GM23248 (cell line): ENCODE measurements at regions not wholly inside any gene's neighbourhood (a gene's known extent, or its start where the extent isn't known, plus 50 kb on each side); places are given as distances from the start of the nearest gene placed in this dataset.
A peak's percentile ranks its signal among the peaks of the same experiment; 100 is the strongest.

Experiments used
- DNase-seq: peaks from one replicate; pipeline ENCODE4 v3.0.0-alpha.2; 2015
- H2AFZ ChIP-seq: fragments of 200-600 bp; sonication (generic); 2 replicates; pipeline ENCODE4 v1.6.1; 2016; ENCODE audit warnings: antibody characterized with exemption
- H3F3A ChIP-seq: fragments of 200-600 bp; sonication (generic); 2 replicates; pipeline ENCODE4 v1.6.1; 2016; ENCODE audit warnings: mild to moderate bottlenecking, antibody characterized with exemption, mixed run types; ENCODE audit not compliant: insufficient read depth
- H3K27ac ChIP-seq: fragments of 200-600 bp; sonication (generic); 2 replicates; pipeline ENCODE4 v1.5.1; 2016; ENCODE audit warnings: mild to moderate bottlenecking
- H3K27me3 ChIP-seq: fragments of 200-600 bp; sonication (generic); replicated peaks from 2 replicates; pipeline ENCODE4 v1.6.1; 2016; ENCODE audit warnings: mild to moderate bottlenecking; ENCODE audit not compliant: insufficient read depth
- H3K36me3 ChIP-seq: fragments of 200-600 bp; sonication (generic); 2 replicates; pipeline ENCODE4 v1.6.1; 2016; ENCODE audit warnings: low read depth, mild to moderate bottlenecking
- H3K4me1 ChIP-seq: fragments of 200-600 bp; sonication (generic); 2 replicates; pipeline ENCODE4 v1.6.1; 2016; ENCODE audit warnings: mild to moderate bottlenecking; ENCODE audit not compliant: insufficient read depth
- H3K4me2 ChIP-seq: fragments of 200-600 bp; sonication (generic); one replicate; pipeline ENCODE4 v1.6.1; 2016; ENCODE audit warnings: mild to moderate bottlenecking; ENCODE audit not compliant: unreplicated experiment
- H3K4me3 ChIP-seq: fragments of 200-600 bp; sonication (generic); 2 replicates; pipeline ENCODE4 v1.5.1; 2016; ENCODE audit warnings: mild to moderate bottlenecking
- H3K79me2 ChIP-seq: fragments of 200-600 bp; sonication (generic); 2 replicates; pipeline ENCODE4 v1.6.1; 2016; ENCODE audit warnings: mild to moderate bottlenecking; ENCODE audit not compliant: insufficient read depth
- H3K9ac ChIP-seq: fragments of 200-600 bp; sonication (generic); 2 replicates; pipeline ENCODE4 v1.6.1; 2016; ENCODE audit warnings: mild to moderate bottlenecking
- H3K9me2 ChIP-seq: fragments of 200-600 bp; sonication (generic); 2 replicates; pipeline ENCODE4 v1.6.1; 2016; ENCODE audit warnings: mixed run types, mild to moderate bottlenecking, moderate library complexity; ENCODE audit not compliant: insufficient read depth
- H3K9me3 ChIP-seq: fragments of 200-600 bp; sonication (generic); one replicate; pipeline ENCODE4 v1.6.1; 2017; ENCODE audit warnings: low read depth
- H4K20me1 ChIP-seq: fragments of 200-600 bp; sonication (generic); 2 replicates; pipeline ENCODE4 v1.6.0; 2016; ENCODE audit not compliant: insufficient read depth
- EZH2 ChIP-seq: fragments of 200-600 bp; sonication (generic); IDR thresholded peaks from 2 replicates; pipeline ENCODE4 v1.6.1; 2018; ENCODE audit warnings: antibody characterized with exemption, mild to moderate bottlenecking; ENCODE audit not compliant: insufficient read depth, poor library complexity, severe bottlenecking
- EZH2phosphoT487 ChIP-seq: fragments of 200-600 bp; sonication (generic); IDR thresholded peaks from 2 replicates; pipeline ENCODE4 v1.6.1; 2018; ENCODE audit warnings: antibody characterized with exemption, moderate library complexity, mild to moderate bottlenecking, low read depth; ENCODE audit not compliant: insufficient read depth
- WGBS, 2 experiments: methylation state at CpG; one replicate each; pipeline ENCODE4 v1.1.6; 2015 to 2017; ENCODE audit warnings: low lambda C conversion rate in 2 of 2, low coverage in 1 of 2; ENCODE audit errors: missing lambda C conversion rate in 2 of 2; 5-methylcytosine and 5-hydroxymethylcytosine counted together
- in situ Hi-C: fragments of 300-500 bp; cut with MboI; formaldehyde crosslinking; loops from 2 replicates; pipeline ENCODE4 v1.15.0; 2020

DNA sequence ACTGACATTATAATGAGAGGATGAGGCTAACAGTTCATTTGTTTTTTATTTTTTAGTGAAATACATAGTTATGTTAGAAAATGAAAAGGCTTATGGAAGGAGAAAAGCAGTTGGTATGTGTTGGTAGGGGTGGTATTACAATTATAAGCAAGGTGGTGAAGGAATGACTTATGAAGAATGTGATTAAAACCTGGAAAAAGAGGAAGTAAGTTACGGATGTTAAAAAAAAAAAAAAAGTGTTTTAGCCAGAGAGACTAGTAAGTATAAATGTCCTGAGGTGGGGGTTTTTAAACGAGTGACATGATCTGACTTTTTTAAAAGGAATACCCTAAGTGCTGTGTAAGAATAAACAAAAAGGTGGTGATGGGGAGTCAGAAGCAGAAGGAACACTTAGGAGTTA, 206.8 kb downstream of the IL15 start:
- Histone ChIP-seq H3K9me3 (no peaks in the 10 kb centered on the region), H3K27me3 (no peaks in the 10 kb centered on the region), H3K4me3 (no peak overlapping the region), H3K36me3 (no peaks in the 10 kb centered on the region), H3K27ac (no peak overlapping the region), H3K4me1 (no peaks in the 10 kb centered on the region), H2AFZ (no peak overlapping the region), H3K9me2 (no peaks in the 10 kb centered on the region), H3K79me2 (no peaks in the 10 kb centered on the region), H3F3A (no peaks in the 10 kb centered on the region), H3K9ac (no peak overlapping the region), H3K4me2 (no peak overlapping the region), H4K20me1 (no peaks in the 10 kb centered on the region)
- TF ChIP-seq EZH2: no peak
- TF ChIP-seq EZH2phosphoT487: no peak
- in situ Hi-C loops: no loop called here
- no peak for DNase-seq
- 58 to 70% methylated on average over 2 of the region's 2 CpGs for WGBS, 2 experiments

- H4K20me1 ChIP-seq: no peaks in the 10 kb centered on the region
- in situ Hi-C loops: no loop called here
Observed at GRCh38 chr4:141845901-141846300, 209.5 kb downstream of the IL15 start.

GRCh38 chr4:141849367-141849766, 213.0 kb downstream of the IL15 start:
- Histone ChIP-seq H3K27ac (no peak overlapping the region), H3K36me3 (no peaks in the 10 kb centered on the region), H3K27me3 (no peaks in the 10 kb centered on the region), H3K79me2 (no peaks in the 10 kb centered on the region), H4K20me1 (no peaks in the 10 kb centered on the region), H3K4me1 (no peaks in the 10 kb centered on the region), H3F3A (no peaks in the 10 kb centered on the region), H3K9me3 (no peaks in the 10 kb centered on the region), H3K4me3 (no peak overlapping the region), H3K9me2 (no peaks in the 10 kb centered on the region), H3K4me2 (no peak overlapping the region), H3K9ac (no peak overlapping the region), H2AFZ (no peak overlapping the region)
- TF ChIP-seq EZH2 (no peak), EZH2phosphoT487 (no peak)
- in situ Hi-C loops: no loop called here
- no peak for DNase-seq
- WGBS, 2 experiments: 50 to 68% methylated on average over 1 of the region's 1 CpG

More at GRCh38 chr4:141845901-141846300, 209.5 kb downstream of the IL15 start:
- Histone ChIP-seq H3K4me3 (no peak overlapping the region), H3K27ac (no peak overlapping the region), H3K9me3 (no peaks in the 10 kb centered on the region), H3K9ac (no peak overlapping the region), H3K27me3 (no peaks in the 10 kb centered on the region), H2AFZ (no peak overlapping the region), H3K36me3 (no peaks in the 10 kb centered on the region), H3K4me2 (no peak overlapping the region), H3K9me2 (no peaks in the 10 kb centered on the region), H3F3A (no peaks in the 10 kb centered on the region), H3K4me1 (no peaks in the 10 kb centered on the region), H3K79me2 (no peaks in the 10 kb centered on the region)
- TF ChIP-seq EZH2phosphoT487 (no peak), EZH2 (no peak)
- peak; percentile 3 for DNase-seq

- DNase-seq: peak; percentile 13
- Histone ChIP-seq H3K9me3 (no peaks in the 10 kb centered on the region), H2AFZ (no peak overlapping the region), H3K9ac (no peak overlapping the region), H3K36me3 (no peaks in the 10 kb centered on the region), H3K4me2 (no peak overlapping the region), H3K27me3 (no peaks in the 10 kb centered on the region), H3K4me1 (no peaks in the 10 kb centered on the region), H3K4me3 (no peak overlapping the region), H3F3A (no peaks in the 10 kb centered on the region), H4K20me1 (no peaks in the 10 kb centered on the region), H3K79me2 (no peaks in the 10 kb centered on the region), H3K27ac (no peak overlapping the region), H3K9me2 (no peaks in the 10 kb centered on the region)
- TF ChIP-seq EZH2 (no peak), EZH2phosphoT487 (no peak)
- in situ Hi-C loops: no loop called here
- 5 to 21% methylated on average over 1 of the region's 1 CpG for WGBS, 2 experiments
Observed at GRCh38 chr4:141849778-141850177, 213.4 kb downstream of the IL15 start.

DNA sequence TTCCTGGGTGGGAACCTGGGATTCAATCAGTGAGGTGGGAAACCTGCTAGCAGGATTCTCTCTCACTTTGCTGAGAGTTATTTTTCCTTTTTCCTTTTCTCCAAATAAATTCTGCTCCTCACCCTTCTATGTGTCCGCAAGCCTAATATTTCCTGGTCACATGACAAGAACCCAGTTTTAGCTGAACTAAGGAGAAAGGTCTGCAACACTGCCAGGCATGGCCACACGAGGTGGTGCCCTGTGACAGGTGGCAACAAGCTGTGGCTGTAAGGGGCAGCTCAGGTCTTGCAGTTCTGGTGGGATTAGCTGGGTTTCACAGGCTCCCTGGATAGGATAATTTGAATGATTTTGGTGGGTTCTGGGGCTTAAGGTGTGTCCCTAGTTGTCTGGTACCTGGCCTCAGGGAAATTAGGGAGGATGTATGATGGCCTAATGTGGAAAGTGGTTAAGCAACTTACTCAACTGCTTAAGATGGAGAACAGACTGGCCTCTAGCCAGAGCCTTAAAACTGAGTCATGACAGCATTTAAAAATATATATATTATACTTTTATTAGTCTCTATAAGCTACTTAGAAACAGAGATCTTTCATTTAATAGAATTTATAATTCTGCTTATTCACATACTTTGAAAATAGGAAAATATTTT, 215.0 kb downstream of the IL15 start:
- DNase-seq: peak; percentile 26
- no peak for TF ChIP-seq EZH2phosphoT487
- TF ChIP-seq EZH2: no peak
- no peaks in the 10 kb centered on the region for H3K27me3 ChIP-seq

More for the DNA sequence above, 215.0 kb downstream of the IL15 start:
- H3K4me2 ChIP-seq: no peak overlapping the region
- no peak overlapping the region for H2AFZ ChIP-seq
- 49 to 55% methylated on average over 2 of the region's 2 CpGs for WGBS, 2 experiments
- no peaks in the 10 kb centered on the region for H3K9me3 ChIP-seq
- H3K4me3 ChIP-seq: no peak overlapping the region
- no peaks in the 10 kb centered on the region for H3F3A ChIP-seq
- H3K27ac ChIP-seq: no peak overlapping the region
- no peaks in the 10 kb centered on the region for H4K20me1 ChIP-seq
- no peaks in the 10 kb centered on the region for H3K79me2 ChIP-seq
- H3K9ac ChIP-seq: no peak overlapping the region
- no peaks in the 10 kb centered on the region for H3K9me2 ChIP-seq
- H3K4me1 ChIP-seq: no peaks in the 10 kb centered on the region
- in situ Hi-C loops: no loop called here
- H3K36me3 ChIP-seq: no peaks in the 10 kb centered on the region
